Breast epithelium (tissue), 4 donors: ENCODE measurements at regions not wholly inside any gene's neighbourhood (a gene's known extent, or its start where the extent isn't known, plus 50 kb on each side); places are given as distances from the start of the nearest gene placed in this dataset.
"Not testable (repeated sequence)": the region's sequence is repeated elsewhere in the genome, so short reads cannot be mapped to it uniquely, and the experiment has no call there.

Experiments
- DNase-seq, 2 donors: peaks; one replicate each; pipeline ENCODE4 v3.0.0-alpha.2; 2019; ENCODE audit warnings: low spot score in 2 of 2
- H3K27ac ChIP-seq, 2 donors: fragments of 200-600 bp; sonication (generic) in 1 of 2; one replicate each; pipeline ENCODE4 v1.5.1; 2016 to 2019; ENCODE audit warnings: mild to moderate bottlenecking in 1 of 2
- H3K27me3 ChIP-seq, 2 donors: fragments of 200-600 bp; sonication (generic) in 1 of 2; one replicate each; pipeline versions ENCODE4 v1.5.1 to v1.6.0; 2017 to 2019; ENCODE audit warnings: control low read depth in 1 of 2, mild to moderate bottlenecking in 1 of 2
- H3K36me3 ChIP-seq: fragments of 200-600 bp; one replicate; pipeline ENCODE4 v1.5.1; 2019
- H3K4me1 ChIP-seq, 2 donors: fragments of 200-600 bp; sonication (generic); one replicate each; pipeline ENCODE4 v1.5.1; 2016 to 2019; ENCODE audit warnings: control low read depth in 1 of 2
- H3K4me3 ChIP-seq, 3 donors: fragments of 200-600 bp; sonication (generic); 1 replicate in 2 of 3; 2 replicates in 1 of 3; pipeline ENCODE4 v1.5.1; 2016 to 2019; ENCODE audit warnings: mild to moderate bottlenecking in 3 of 3, moderate library complexity in 2 of 3
- H3K9me3 ChIP-seq, 2 donors: fragments of 200-600 bp; sonication (generic) in 1 of 2; one replicate each; pipeline ENCODE4 v1.5.1; 2016 to 2019; ENCODE audit warnings: control low read depth in 1 of 2
- POLR2A ChIP-seq: fragments of 450-650 bp; IDR thresholded peaks from one replicate; pipeline ENCODE4 v1.6.1; 2016; ENCODE audit warnings: antibody characterized with exemption, mild to moderate bottlenecking, moderate library complexity
- POLR2AphosphoS5 ChIP-seq, 3 donors: sonication (generic); formaldehyde crosslinking; IDR thresholded peaks; one replicate each; pipeline ENCODE4 v1.6.1; 2017; ENCODE audit warnings: antibody characterized with exemption in 3 of 3
- intact Hi-C: fragments of 100-400 bp; cut with DNase I; formaldehyde crosslinking; loops from one replicate; pipeline ENCODE4 v1.15.1; 2023; ENCODE audit warnings: low total_unique reads
- TF ChIP-seq, protein P1 (sequence below), 3 donors: fragments of 450-650 bp; IDR thresholded peaks; one replicate each; pipeline ENCODE4 v1.5.1; 2016 to 2017; ENCODE audit warnings: antibody characterized with exemption in 3 of 3, mild to moderate bottlenecking in 3 of 3, moderate library complexity in 3 of 3

DNA sequence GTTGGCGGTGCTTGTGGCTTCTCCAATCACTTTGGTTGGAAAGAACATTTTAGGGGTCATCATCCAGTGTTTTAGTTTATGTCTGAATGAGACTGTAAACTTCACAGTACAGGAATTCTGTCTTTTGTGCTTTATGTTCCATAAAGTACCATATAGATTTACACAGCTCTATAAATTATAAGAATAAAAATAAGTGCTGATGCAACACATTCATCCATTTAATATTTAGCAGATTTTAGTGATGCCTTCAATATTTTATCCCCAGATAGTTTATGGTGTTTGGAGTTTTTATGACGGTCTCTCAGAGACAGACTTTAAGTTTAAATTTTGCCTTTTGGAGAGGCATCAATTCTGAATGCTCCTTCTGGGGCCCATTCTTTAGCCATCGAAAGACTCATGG, 385.2 kb downstream of the ATP23 start:
- no peak overlapping the region for H3K27ac ChIP-seq
- no peaks in the 10 kb centered on the region for H3K4me1 ChIP-seq
- H3K36me3 ChIP-seq = no peaks in the 10 kb centered on the region
- H3K9me3 ChIP-seq = no peaks in the 10 kb centered on the region
- DNase-seq = no peak
- TF ChIP-seq, protein P1, sequence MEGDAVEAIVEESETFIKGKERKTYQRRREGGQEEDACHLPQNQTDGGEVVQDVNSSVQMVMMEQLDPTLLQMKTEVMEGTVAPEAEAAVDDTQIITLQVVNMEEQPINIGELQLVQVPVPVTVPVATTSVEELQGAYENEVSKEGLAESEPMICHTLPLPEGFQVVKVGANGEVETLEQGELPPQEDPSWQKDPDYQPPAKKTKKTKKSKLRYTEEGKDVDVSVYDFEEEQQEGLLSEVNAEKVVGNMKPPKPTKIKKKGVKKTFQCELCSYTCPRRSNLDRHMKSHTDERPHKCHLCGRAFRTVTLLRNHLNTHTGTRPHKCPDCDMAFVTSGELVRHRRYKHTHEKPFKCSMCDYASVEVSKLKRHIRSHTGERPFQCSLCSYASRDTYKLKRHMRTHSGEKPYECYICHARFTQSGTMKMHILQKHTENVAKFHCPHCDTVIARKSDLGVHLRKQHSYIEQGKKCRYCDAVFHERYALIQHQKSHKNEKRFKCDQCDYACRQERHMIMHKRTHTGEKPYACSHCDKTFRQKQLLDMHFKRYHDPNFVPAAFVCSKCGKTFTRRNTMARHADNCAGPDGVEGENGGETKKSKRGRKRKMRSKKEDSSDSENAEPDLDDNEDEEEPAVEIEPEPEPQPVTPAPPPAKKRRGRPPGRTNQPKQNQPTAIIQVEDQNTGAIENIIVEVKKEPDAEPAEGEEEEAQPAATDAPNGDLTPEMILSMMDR (IDR thresholded peaks at IDR 0.05) = no peak
- intact Hi-C loops = no loop called here
- no peaks in the 10 kb centered on the region for H3K27me3 ChIP-seq
- H3K4me3 ChIP-seq = no peak overlapping the region

DNA sequence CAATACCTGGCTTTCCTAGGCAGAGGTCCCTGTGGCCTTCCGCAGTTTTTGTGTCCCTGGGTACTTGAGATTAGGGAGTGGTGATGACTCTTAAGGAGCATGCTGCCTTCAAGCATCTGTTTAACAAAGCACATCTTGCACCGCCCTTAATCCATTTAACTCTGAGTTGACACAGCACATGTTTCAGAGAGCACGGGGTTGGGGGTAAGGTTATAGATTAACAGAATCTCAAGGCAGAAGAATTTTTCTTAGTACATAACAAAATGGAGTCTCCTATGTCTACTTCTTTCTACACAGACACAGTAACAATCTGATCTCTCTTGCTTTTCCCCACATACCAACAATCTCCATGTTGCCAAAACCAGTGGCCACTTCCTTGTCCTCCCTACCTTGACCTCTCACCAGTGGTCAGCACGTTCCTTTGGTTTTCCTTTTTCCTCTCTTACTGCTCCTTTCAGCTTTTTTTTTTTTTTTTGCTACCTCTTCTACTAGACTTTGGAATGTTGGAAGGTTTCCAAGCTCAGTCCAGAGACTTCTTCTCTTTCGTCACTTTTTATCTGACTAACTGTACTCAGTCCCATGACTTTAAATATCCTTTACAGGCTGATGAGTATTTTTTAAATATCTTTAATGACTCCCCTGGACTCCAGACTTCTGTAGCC, 395.3 kb downstream of the ATP23 start:
- H3K36me3 ChIP-seq, DNase-seq, H3K27ac ChIP-seq, intact Hi-C loops, H3K4me3 ChIP-seq, H3K27me3 ChIP-seq, H3K9me3 ChIP-seq, H3K4me1 ChIP-seq: not testable (repeated sequence)

DNA sequence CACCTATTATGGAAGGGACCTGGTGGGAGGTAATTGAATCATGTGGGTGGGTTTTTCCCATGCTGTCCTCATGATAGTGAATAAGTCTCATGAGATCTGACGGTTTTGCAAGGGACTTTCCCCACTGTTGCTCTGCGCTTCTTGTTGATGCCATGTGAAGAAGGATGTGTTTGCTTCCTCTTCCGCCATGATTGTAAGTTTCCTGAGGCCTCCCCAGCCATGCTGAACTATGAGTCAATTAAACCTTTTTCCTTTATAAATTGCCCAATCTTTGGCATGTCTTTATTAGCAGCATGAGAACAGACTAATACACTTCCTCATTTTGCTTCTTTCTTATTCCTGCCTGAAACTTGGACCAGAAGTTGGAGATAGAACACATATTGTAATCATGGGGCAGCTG, 396.2 kb downstream of the ATP23 start:
- DNase-seq, H3K36me3 ChIP-seq, H3K4me1 ChIP-seq, H3K4me3 ChIP-seq, H3K27ac ChIP-seq, H3K27me3 ChIP-seq, intact Hi-C loops, H3K9me3 ChIP-seq: not testable (repeated sequence)

DNA sequence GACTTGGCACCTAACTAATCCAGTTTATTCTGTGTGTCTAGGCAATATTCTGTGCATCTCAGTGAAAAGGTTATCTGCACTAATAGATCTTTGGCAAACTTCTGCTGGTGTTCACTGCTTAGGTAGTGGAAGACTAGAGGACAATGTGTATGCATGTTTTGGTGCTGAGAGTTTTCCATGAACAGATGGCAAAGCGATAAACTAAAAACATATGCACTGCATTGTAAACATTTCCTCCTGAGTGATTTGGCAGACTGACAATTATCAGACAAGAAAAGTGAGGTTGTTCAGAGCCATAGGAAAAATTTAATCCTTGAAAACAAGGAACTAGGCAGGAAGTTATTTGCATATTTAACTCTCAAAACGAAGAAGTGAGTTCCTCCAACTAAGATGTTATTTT, 400.4 kb downstream of the ATP23 start:
- Histone ChIP-seq H3K4me3 (no peak overlapping the region), H3K9me3 (no peaks in the 10 kb centered on the region), H3K4me1 (no peaks in the 10 kb centered on the region), H3K27ac (no peak overlapping the region), H3K27me3 (no peaks in the 10 kb centered on the region), H3K36me3 (no peaks in the 10 kb centered on the region)
- intact Hi-C loops = no loop called here
- DNase-seq = no peak
- TF ChIP-seq POLR2A (no peak), POLR2AphosphoS5 (IDR thresholded peaks at IDR 0.05) (no peak)
- TF ChIP-seq, protein P1 (IDR thresholded peaks at IDR 0.05) = no peak

DNA sequence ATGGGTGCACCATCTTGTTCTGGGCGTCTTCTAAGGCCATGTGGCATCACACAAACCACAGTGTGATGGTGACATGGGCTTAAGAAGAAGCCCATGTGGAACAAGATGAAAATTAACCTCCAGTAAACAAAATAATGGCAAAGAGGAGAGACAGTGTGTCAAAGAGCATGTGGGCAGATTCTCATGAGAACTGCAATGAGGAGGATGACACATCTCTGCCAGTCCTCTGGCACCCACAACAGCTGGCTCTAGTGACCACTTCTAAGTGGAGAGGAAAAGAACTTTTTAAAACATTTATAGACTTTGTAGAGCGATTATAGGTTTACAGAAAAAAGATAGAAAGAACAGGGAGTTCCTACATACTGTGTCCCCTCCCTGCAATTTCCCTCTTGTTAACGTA, 401.4 kb downstream of the ATP23 start:
- no peak overlapping the region for H3K27ac ChIP-seq
- no peak overlapping the region for H3K4me3 ChIP-seq
- H3K4me1 ChIP-seq = no peaks in the 10 kb centered on the region
- TF ChIP-seq, protein P1 (IDR thresholded peaks at IDR 0.05) = no peak
- TF ChIP-seq POLR2A (no peak), POLR2AphosphoS5 (IDR thresholded peaks at IDR 0.05) (no peak)
- no peak for DNase-seq
- no peaks in the 10 kb centered on the region for H3K36me3 ChIP-seq
- intact Hi-C loops = no loop called here
- H3K9me3 ChIP-seq = no peaks in the 10 kb centered on the region
- no peaks in the 10 kb centered on the region for H3K27me3 ChIP-seq

DNA sequence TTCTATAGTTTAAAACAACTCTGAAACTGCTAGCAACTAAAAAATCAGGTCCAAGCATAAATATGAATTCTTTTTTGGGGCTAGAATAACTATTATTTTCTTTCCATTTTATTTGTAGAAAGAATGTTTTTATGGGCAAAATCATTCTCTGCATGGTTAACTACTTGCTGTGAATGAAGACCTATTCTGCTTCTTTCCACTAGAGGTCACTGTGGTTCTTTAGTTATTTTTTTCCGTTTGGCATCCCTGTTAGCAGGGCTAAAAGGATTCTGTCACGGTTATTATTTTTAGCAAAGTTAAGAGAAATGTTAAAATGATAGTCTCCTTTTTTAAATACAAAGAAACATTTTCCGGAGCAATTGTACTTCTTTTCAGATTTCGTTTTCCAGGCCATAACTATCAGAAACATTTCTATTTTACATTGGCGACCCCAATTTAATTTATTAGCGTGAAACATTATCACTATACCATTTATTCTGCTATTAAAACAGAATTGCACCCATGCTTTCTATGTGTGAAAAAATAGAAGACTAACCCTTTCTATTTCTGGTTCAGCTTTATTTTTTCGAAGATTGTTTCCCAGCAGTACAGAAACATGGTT, 404.8 kb downstream of the ATP23 start:
- Histone ChIP-seq H3K36me3 (no peaks in the 10 kb centered on the region), H3K27ac (no peak overlapping the region), H3K9me3 (peaks cover 0 to 6% of the 10 kb centered on the region in 2 donors), H3K27me3 (no peaks in the 10 kb centered on the region), H3K4me3 (no peak overlapping the region), H3K4me1 (no peaks in the 10 kb centered on the region)
- DNase-seq = no peak
- intact Hi-C loops = no loop called here
- TF ChIP-seq POLR2A (no peak), POLR2AphosphoS5 (IDR thresholded peaks at IDR 0.05) (no peak)
- TF ChIP-seq, protein P1 (IDR thresholded peaks at IDR 0.05) = peak; percentile 62 to 81 (median 79)
